Esophagus (tissue), 2 donors: ENCODE measurements at regions not wholly inside any gene's neighbourhood (a gene's known extent, or its start where the extent isn't known, plus 50 kb on each side); places are given as distances from the start of the nearest gene placed in this dataset.

Experiments used
- H3K27ac ChIP-seq, 2 donors: one replicate each; pipeline ENCODE4 v1.5.1; 2013; ENCODE audit warnings: low read depth in 2 of 2, mild to moderate bottlenecking in 2 of 2, inconsistent platforms in 1 of 2, low read length in 1 of 2, moderate library complexity in 1 of 2
- H3K27me3 ChIP-seq, 2 donors: one replicate each; pipeline ENCODE4 v1.6.1; 2013; ENCODE audit warnings: low read length in 2 of 2, control low read depth in 1 of 2, mild to moderate bottlenecking in 1 of 2; ENCODE audit not compliant: insufficient read depth in 2 of 2, control insufficient read depth in 1 of 2
- H3K36me3 ChIP-seq, 2 donors: one replicate each; pipeline ENCODE4 v1.6.1; 2013; ENCODE audit warnings: low read length in 1 of 2; ENCODE audit not compliant: control insufficient read depth in 2 of 2, insufficient read depth in 2 of 2
- H3K4me1 ChIP-seq, 2 donors: one replicate each; pipeline ENCODE4 v1.6.1; 2013; ENCODE audit warnings: low read length in 1 of 2; ENCODE audit not compliant: control insufficient read depth in 2 of 2, insufficient read depth in 2 of 2
- H3K4me3 ChIP-seq, 2 donors: one replicate each; pipeline ENCODE4 v1.5.1; 2013; ENCODE audit warnings: low read length in 2 of 2, mild to moderate bottlenecking in 2 of 2, low read depth in 1 of 2, moderate library complexity in 1 of 2
- H3K9me3 ChIP-seq, 2 donors: one replicate each; pipeline ENCODE4 v1.6.1; 2013; ENCODE audit warnings: mild to moderate bottlenecking in 2 of 2, low read depth in 1 of 2, low read length in 1 of 2, moderate library complexity in 1 of 2; ENCODE audit not compliant: control insufficient read depth in 2 of 2, insufficient read depth in 1 of 2
- WGBS, 2 donors: extraction: QIAGEN DNeasy Blood & Tissue Kit; methylation state at CpG; one replicate each; pipeline ENCODE4 v1.1.7; 2013; 5-methylcytosine and 5-hydroxymethylcytosine counted together
- donor health status: healthy with polysubstance abuse.
- donor health status: Bipolar disorder and iron deficiency.

DNA sequence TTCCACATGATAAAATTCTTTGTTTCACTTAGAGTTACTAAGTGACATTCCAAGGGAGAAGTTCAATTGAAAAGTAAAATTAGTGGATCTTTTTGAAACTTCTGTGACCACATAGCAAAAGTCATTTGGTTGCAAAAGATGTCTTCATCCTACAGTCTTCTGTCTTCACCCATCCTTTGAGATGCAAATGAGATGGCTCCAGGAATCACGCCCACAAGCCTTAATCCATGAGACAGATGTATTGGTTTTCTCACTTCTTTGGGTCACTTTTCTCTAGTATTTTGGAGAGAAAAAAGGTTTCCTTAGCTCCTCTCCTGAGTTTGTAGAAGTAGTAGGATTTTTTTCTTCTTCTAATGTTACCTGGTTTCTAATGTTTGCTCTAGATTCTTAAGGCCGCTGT lies 259.5 kb upstream of the SLC10A2 start:
- WGBS, 2 donors = 59 to 65% methylated on average over 2 of the region's 2 CpGs

DNA sequence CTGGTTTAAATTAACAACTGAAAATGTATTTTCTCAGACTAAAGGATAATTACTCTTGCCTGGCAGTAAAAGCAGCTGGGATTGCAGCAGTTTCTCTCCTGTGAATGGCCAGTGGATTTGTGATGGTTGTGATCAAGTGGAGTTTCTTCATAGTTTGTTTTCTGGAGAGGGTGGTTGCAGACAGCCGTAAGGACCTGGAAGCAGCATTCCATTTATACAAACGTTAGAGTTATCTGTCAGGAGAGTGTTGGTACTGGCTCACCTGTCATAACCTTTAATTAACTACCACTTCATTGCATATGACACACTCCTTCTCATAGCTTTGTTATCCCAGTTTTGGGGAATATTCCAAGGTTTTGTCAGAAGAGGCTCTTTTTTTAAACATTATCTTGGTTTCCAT lies 258.4 kb upstream of the SLC10A2 start:
- Histone ChIP-seq H3K36me3 (no peaks in the 10 kb centered on the region), H3K27ac (no peak overlapping the region), H3K9me3 (no peaks in the 10 kb centered on the region), H3K27me3 (no peaks in the 10 kb centered on the region), H3K4me1 (no peaks in the 10 kb centered on the region), H3K4me3 (no peak overlapping the region)
- 53 to 58% methylated on average over 2 of the region's 2 CpGs for WGBS, 2 donors

More for the DNA sequence above, 259.5 kb upstream of the SLC10A2 start:
- Histone ChIP-seq H3K4me3 (no peak overlapping the region), H3K27me3 (no peaks in the 10 kb centered on the region), H3K4me1 (no peaks in the 10 kb centered on the region), H3K9me3 (no peaks in the 10 kb centered on the region), H3K27ac (no peak overlapping the region), H3K36me3 (no peaks in the 10 kb centered on the region)

DNA sequence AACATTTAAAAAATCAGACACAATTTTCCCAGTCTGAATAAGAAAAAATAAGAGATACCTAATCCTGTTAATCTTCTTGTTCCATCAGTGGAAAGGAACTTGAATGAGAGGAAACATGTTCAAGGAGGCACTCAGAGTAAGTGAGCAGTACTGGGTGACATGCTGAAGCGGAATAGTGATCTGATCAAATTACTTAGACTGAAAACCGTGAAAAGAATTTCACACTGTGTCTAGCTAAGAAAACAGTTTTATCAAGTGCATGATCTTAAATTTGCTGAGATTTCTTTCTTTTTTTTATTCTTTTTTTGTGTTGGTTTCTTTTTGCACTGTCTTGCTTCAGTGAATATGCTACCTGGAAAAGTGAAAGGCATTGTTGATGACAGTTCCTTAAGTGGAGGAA lies 249.5 kb upstream of the SLC10A2 start:
- 82 to 83% methylated on average over 2 of the region's 2 CpGs for WGBS, 2 donors
- no peaks in the 10 kb centered on the region for H3K27me3 ChIP-seq
- no peaks in the 10 kb centered on the region for H3K4me1 ChIP-seq
- no peak overlapping the region for H3K4me3 ChIP-seq
- H3K9me3 ChIP-seq = no peaks in the 10 kb centered on the region
- H3K27ac ChIP-seq = no peak overlapping the region
- H3K36me3 ChIP-seq = no peaks in the 10 kb centered on the region

DNA sequence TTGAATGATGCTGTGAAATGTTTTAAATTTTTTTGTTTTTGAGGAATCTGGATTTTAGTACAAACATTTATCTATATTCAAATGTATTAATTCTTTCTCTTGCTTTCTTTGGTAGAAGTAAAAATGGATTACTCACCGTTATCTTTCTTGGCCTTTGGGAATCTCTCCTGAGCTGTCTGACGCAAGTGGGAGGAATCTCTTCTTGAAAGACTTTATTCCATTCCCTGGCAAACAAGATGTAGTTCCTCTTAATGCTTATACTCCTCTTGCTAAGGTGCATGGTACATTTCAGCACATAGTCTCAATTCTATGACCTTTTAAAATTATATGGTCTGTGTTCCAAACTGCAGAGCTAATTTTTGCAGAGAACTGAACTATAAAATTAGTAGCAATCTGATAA lies 246.2 kb upstream of the SLC10A2 start:
- no peaks in the 10 kb centered on the region for H3K27me3 ChIP-seq
- H3K4me1 ChIP-seq = no peaks in the 10 kb centered on the region
- no peaks in the 10 kb centered on the region for H3K9me3 ChIP-seq
- H3K4me3 ChIP-seq = no peak overlapping the region
- WGBS, 2 donors = 91 to 92% methylated on average over 2 of the region's 2 CpGs
- no peak overlapping the region for H3K27ac ChIP-seq
- H3K36me3 ChIP-seq = no peaks in the 10 kb centered on the region

DNA sequence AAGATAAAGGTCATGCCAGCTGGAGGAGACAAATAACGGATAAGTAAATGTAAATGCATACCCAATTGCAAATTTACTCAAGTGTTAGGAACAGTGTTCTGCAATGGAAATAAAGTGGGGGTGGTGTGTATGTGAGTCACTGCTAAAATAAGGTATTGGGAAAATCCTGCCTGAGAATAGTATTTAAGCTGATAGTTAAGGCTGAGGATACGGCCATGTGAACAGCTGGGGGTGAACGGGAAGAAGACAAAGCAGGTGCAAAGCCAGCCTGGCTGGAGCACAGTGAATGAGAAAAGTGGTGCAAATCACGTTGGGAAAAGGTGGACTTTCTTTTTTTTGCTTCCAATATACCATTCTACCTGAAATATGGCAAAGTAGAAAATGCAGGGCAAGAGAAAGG lies 242.4 kb upstream of the SLC10A2 start:
- Histone ChIP-seq H3K27ac (no peak overlapping the region), H3K4me1 (no peaks in the 10 kb centered on the region), H3K27me3 (no peaks in the 10 kb centered on the region), H3K36me3 (no peaks in the 10 kb centered on the region), H3K4me3 (no peak overlapping the region), H3K9me3 (no peaks in the 10 kb centered on the region)
- 74 to 79% methylated on average over 4 of the region's 4 CpGs for WGBS, 2 donors

DNA sequence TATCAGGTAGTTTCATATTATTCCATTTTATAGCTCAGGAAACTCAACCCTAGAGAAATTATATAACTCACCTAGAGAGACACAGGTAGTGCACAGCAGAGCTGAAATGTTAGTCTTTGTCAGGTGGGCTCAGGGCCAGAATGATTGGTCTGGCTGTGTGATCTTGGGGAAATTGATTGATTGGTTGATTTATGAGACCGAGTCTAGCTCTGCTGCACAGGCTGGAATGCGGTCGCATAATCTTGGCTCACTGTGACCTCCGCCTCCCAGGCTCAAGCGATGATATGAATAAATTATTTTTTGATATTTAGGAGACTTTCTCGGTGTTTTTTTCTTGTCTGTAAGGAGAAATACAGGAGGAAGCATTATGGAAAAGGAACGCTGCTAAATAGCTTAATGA lies 239.9 kb upstream of the SLC10A2 start:
- no peak overlapping the region for H3K27ac ChIP-seq
- no peaks in the 10 kb centered on the region for H3K9me3 ChIP-seq
- H3K36me3 ChIP-seq = no peaks in the 10 kb centered on the region
- no peaks in the 10 kb centered on the region for H3K27me3 ChIP-seq
- no peaks in the 10 kb centered on the region for H3K4me1 ChIP-seq
- 74 to 84% methylated on average over 7 of the region's 7 CpGs for WGBS, 2 donors
- no peak overlapping the region for H3K4me3 ChIP-seq

DNA sequence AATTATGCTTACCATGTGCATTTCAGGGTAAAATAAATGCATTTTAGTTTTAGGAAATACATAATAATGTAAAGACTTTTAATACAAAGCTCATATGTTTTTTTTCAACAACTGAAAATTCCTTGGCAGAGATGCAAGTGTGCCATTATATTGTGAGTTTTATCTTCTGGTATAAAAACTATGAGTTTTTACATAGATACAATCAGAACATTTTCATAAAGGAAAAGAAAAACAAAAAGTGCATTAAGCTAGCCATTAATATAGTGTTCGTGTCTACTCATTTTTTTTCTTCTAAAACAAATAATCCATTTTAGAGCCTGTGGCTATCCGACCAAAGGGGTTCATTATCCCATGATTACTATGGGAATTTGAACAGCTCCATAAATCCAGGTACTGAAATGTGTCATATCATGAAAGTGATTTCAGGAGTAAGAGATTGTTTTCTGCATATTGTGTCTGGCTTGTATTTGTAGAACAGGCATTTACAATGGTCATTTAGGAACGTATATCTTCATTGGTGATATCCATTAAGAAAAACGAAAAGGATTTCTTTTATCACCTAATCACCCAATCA lies 236.9 kb upstream of the SLC10A2 start:
- H3K9me3 ChIP-seq = no peaks in the 10 kb centered on the region
- 65 to 68% methylated on average over 4 of the region's 4 CpGs for WGBS, 2 donors
- no peak overlapping the region for H3K27ac ChIP-seq
- H3K4me1 ChIP-seq = no peaks in the 10 kb centered on the region
- no peak overlapping the region for H3K4me3 ChIP-seq
- no peaks in the 10 kb centered on the region for H3K36me3 ChIP-seq
- H3K27me3 ChIP-seq = no peaks in the 10 kb centered on the region

DNA sequence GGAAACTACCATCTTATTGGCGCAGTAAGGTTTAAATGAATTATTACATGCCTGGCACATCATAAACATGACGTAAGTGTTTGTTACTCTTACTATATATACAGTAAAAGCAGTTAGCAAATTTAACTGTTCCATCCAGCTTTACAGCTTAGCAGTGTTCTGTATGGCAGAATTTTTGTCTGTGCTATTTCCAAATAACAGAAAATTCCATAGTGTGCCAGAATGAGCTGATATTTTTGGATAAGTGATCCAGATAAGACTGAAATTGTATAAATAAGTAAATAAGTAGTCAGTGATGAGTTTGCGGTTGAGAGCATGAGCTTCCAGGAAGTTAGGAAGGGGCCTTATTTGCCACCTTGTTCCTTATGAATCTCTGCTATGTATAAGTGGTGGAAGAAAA lies 236.5 kb upstream of the SLC10A2 start:
- no peak overlapping the region for H3K4me3 ChIP-seq
- no peak overlapping the region for H3K27ac ChIP-seq
- H3K4me1 ChIP-seq = no peaks in the 10 kb centered on the region
- WGBS, 2 donors = 69 to 70% methylated on average over 3 of the region's 3 CpGs
- no peaks in the 10 kb centered on the region for H3K27me3 ChIP-seq
- H3K9me3 ChIP-seq = no peaks in the 10 kb centered on the region
- H3K36me3 ChIP-seq = no peaks in the 10 kb centered on the region

DNA sequence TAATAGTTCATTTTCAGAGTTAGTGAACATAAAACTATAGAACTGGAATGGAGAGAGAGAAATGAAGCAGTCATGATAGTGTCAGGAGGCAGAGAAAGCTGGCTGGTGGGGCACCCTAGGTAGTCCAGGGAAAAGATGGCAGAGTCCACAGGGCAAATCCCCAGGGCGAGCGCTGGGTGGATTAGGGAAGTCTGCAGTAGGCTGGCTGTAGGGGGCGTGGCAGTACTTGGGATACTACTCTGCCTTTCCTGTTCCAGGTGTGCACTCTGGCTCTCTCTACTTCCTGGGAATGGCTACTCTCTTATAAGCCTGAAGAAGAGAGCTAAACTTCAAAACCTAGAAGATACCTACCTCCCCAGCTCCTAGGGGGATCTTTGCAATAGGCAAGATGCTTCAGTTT lies 232.9 kb upstream of the SLC10A2 start:
- Histone ChIP-seq H3K27me3 (no peaks in the 10 kb centered on the region), H3K9me3 (peaks cover 3% of the 10 kb centered on the region in 2 donors), H3K4me3 (no peak overlapping the region), H3K36me3 (no peaks in the 10 kb centered on the region), H3K4me1 (no peaks in the 10 kb centered on the region), H3K27ac (no peak overlapping the region)
- 78 to 86% methylated on average over 3 of the region's 3 CpGs for WGBS, 2 donors

DNA sequence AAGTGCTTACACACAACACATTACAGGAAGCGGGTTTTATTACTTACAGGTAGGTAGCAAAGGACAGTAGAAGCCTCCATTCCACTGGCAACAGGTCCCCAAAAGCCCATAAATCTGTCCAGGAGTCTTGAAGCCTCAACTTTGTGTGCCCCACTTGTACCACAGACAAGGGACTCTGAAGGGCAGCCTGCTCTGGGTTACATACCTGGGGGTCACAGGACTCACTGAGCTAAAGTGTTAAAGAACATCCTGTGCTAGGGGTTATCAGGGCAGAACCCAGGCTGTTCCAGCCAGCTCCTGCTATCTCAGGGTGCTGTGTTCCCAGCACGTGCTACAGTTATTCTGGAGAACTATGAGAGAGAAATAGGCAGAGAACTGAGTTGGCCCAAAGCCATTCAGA lies 230.9 kb upstream of the SLC10A2 start:
- Histone ChIP-seq H3K4me3 (no peak overlapping the region), H3K4me1 (no peaks in the 10 kb centered on the region), H3K36me3 (no peaks in the 10 kb centered on the region), H3K27me3 (no peaks in the 10 kb centered on the region), H3K9me3 (peaks cover 3% of the 10 kb centered on the region in 2 donors), H3K27ac (no peak overlapping the region)
- 76 to 87% methylated on average over 2 of the region's 2 CpGs for WGBS, 2 donors
